Naive thymus-derived CD4-positive, alpha-beta T cell (primary cell): ENCODE measurements at regions not wholly inside any gene's neighbourhood (a gene's known extent, or its start where the extent isn't known, plus 50 kb on each side); places are given as distances from the start of the nearest gene placed in this dataset.

Experiments used
- ATAC-seq: fragments of 150-1000 bp; cut with Tn5 transposase; 2 replicates; pipeline ENCODE4 v1.10.0; 2021; ENCODE audit warnings: mild to moderate bottlenecking, moderate library complexity
- CTCF ChIA-PET: fragments of 350-600 bp; sonication (Branson Sonifier 250); formaldehyde crosslinking; loops from one replicate; lab custom pipeline; 2021; ENCODE audit warnings: antibody characterized with exemption; lab: Charles Lee
- POLR2A ChIA-PET: fragments of 350-600 bp; sonication (Branson Sonifier 250); formaldehyde crosslinking; loops from one replicate; lab custom pipeline; 2021; ENCODE audit warnings: antibody characterized with exemption, inconsistent platforms; lab: Charles Lee
- DNase-seq, 9 donors: peaks; one replicate each; pipeline versions ENCODE4 v3.0.0 to v3.0.0-alpha.2; 2020 to 2022; ENCODE audit warnings: mixed read lengths in 1 of 9
- H3K27ac ChIP-seq: one replicate; pipeline ENCODE4 v1.7.0; 2013; ENCODE audit warnings: mild to moderate bottlenecking, low read depth, low read length, moderate library complexity
- H3K27me3 ChIP-seq, 2 donors: one replicate each; pipeline ENCODE4 v1.7.0; 2013; ENCODE audit warnings: low read length in 2 of 2, mild to moderate bottlenecking in 2 of 2, moderate library complexity in 2 of 2; ENCODE audit not compliant: control insufficient read depth in 2 of 2, insufficient read depth in 2 of 2
- H3K36me3 ChIP-seq, 3 experiments: 1 replicate in 2 of 3; 2 replicates in 1 of 3; pipeline ENCODE4 v1.7.0; 2013; ENCODE audit warnings: low read length in 3 of 3, mild to moderate bottlenecking in 3 of 3, moderate library complexity in 1 of 3; ENCODE audit not compliant: insufficient read depth in 3 of 3, control insufficient read depth in 2 of 3
- H3K4me1 ChIP-seq, 2 donors: one replicate each; pipeline ENCODE4 v1.7.0; 2013; ENCODE audit warnings: low read length in 2 of 2, mild to moderate bottlenecking in 2 of 2, moderate library complexity in 1 of 2; ENCODE audit not compliant: control insufficient read depth in 2 of 2, insufficient read depth in 2 of 2
- H3K4me3 ChIP-seq: 2 replicates; pipeline ENCODE4 v1.7.0; 2013; ENCODE audit warnings: mild to moderate bottlenecking, low read length
- H3K9me3 ChIP-seq, 3 experiments: 1 replicate in 2 of 3; 2 replicates in 1 of 3; pipeline ENCODE4 v1.7.0; 2013; ENCODE audit warnings: low read length in 3 of 3; ENCODE audit not compliant: control insufficient read depth in 2 of 3
- H3K27ac Mint-ChIP-seq, 9 donors: one replicate each; pipeline ENCODE4 v1.8.0; 2020 to 2022; ENCODE audit warnings: mixed read lengths in 9 of 9, mild to moderate bottlenecking in 8 of 9, moderate library complexity in 5 of 9, inconsistent platforms in 2 of 9
- H3K27me3 Mint-ChIP-seq, 5 donors: one replicate each; pipeline ENCODE4 v1.8.0; 2021 to 2022; ENCODE audit warnings: mixed read lengths in 5 of 5, mild to moderate bottlenecking in 1 of 5
- H3K36me3 Mint-ChIP-seq, 5 donors: one replicate each; pipeline ENCODE4 v1.8.0; 2020 to 2022; ENCODE audit warnings: mixed read lengths in 5 of 5, mild to moderate bottlenecking in 3 of 5, inconsistent platforms in 1 of 5
- H3K4me1 Mint-ChIP-seq, 7 donors: one replicate each; pipeline ENCODE4 v1.8.0; 2020 to 2022; ENCODE audit warnings: mixed read lengths in 7 of 7, mild to moderate bottlenecking in 3 of 7, inconsistent platforms in 1 of 7
- H3K4me3 Mint-ChIP-seq, 10 donors: one replicate each; pipeline ENCODE4 v1.8.0; 2020 to 2022; ENCODE audit warnings: mild to moderate bottlenecking in 10 of 10, mixed read lengths in 10 of 10, moderate library complexity in 6 of 10, inconsistent platforms in 2 of 10
- H3K9me3 Mint-ChIP-seq, 11 donors: one replicate each; pipeline ENCODE4 v1.8.0; 2020 to 2022; ENCODE audit warnings: mixed read lengths in 11 of 11, mild to moderate bottlenecking in 4 of 11, inconsistent platforms in 1 of 11, moderate library complexity in 1 of 11
- intact Hi-C, 2 donors: fragments of 100-400 bp; cut with micrococcal nuclease; formaldehyde crosslinking; loops; one replicate each; pipeline ENCODE4 v1.15.1; 2023

DNA sequence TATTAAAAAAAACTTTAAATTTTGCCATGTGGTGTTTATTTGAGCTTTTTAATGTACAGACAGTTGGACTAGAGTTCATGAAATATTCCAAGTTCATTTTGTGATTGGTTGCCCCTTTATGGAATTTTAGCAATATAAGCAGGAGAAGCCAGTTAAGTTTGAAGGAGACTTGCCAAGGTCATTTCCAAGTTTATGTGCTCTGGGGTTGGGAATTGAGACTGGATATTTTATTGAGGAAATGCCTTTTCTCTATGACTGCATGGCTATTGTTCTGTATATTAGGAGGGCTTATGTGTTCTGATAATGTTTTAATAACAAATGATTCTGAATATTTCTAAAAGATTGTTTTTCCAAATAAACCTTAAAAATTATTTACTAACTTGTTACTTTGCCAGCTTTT lies 67.0 kb upstream of the TCF4 start:
- Histone ChIP-seq H3K9me3 (no peaks in the 10 kb centered on the region), H3K27ac (no peak overlapping the region), H3K4me3 (no peak overlapping the region), H3K36me3 (no peaks in the 10 kb centered on the region), H3K27me3 (no peaks in the 10 kb centered on the region), H3K4me1 (no peaks in the 10 kb centered on the region)
- Mint-ChIP-seq H3K27me3 (peaks cover 0 to 6% (median 0%) of the 10 kb centered on the region in 5 donors), H3K9me3 (peaks cover 0 to 21% (median 0%) of the 10 kb centered on the region in 11 donors), H3K4me3 (no peak overlapping the region), H3K36me3 (no peaks in the 10 kb centered on the region), H3K27ac (no peak overlapping the region), H3K4me1 (no peaks in the 10 kb centered on the region)
- intact Hi-C loops = no loop called here
- DNase-seq = no peak
- POLR2A ChIA-PET = no interaction called here
- CTCF ChIA-PET = no interaction called here
- ATAC-seq = no peak

DNA sequence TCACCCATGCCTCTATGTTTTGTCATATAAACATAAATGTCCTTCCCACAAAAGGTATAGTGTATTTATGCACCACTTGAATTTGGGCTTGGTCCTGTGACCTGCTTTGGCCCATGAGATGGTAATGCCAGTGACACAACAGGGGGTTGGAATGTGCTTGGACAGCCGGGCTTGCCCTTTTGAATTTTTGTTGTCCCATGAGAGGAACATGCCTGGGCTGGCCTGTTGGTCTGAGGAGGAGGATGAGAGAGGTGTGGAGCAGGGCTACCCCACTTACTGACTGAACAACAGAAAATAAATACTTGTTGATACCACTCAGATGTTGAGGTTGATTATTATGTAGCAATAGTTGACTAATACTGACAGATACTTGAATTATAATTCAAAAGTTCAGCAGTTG lies 63.2 kb upstream of the TCF4 start:
- Histone ChIP-seq H3K27me3 (no peaks in the 10 kb centered on the region), H3K4me1 (no peaks in the 10 kb centered on the region), H3K4me3 (no peak overlapping the region), H3K9me3 (no peaks in the 10 kb centered on the region), H3K27ac (no peak overlapping the region), H3K36me3 (no peaks in the 10 kb centered on the region)
- Mint-ChIP-seq H3K4me3 (no peak overlapping the region), H3K4me1 (no peaks in the 10 kb centered on the region), H3K9me3 (peaks cover 0 to 18% (median 0%) of the 10 kb centered on the region in 11 donors), H3K36me3 (no peaks in the 10 kb centered on the region), H3K27me3 (peaks cover 0 to 6% (median 0%) of the 10 kb centered on the region in 5 donors), H3K27ac (no peak overlapping the region)
- ATAC-seq (no peak), DNase-seq (no peak)
- intact Hi-C loops = no loop called here
- ChIA-PET CTCF (no interaction called here), POLR2A (no interaction called here)

DNA sequence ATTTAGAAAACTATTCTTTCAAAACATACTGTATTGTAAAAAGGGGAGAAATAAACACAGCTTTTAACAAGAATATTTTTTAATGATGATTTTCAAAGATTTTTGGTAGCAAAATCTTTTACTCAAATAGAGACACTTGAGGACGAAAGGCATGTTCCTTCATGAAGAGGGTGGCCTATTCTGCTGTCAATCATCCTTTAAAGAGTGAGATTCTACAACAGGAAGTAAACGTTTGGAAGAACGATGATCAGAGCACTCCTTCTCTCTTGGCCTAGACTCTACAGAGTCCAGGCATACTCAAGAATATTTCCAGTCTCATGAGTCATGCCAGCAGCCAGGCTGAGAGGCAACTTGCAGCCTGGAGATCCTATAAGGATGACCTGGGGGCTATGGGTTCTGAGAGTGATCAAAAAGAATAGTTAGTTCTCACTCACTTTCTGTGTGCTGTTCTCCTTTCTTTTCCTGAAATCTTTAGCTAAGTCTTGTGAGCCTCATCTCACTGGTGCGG lies 62.4 kb upstream of the TCF4 start:
- Mint-ChIP-seq H3K27ac (no peak overlapping the region), H3K4me1 (no peaks in the 10 kb centered on the region), H3K9me3 (peaks cover 0 to 18% (median 0%) of the 10 kb centered on the region in 11 donors), H3K36me3 (no peaks in the 10 kb centered on the region), H3K4me3 (no peak overlapping the region), H3K27me3 (peaks cover 0 to 6% (median 0%) of the 10 kb centered on the region in 5 donors)
- intact Hi-C loops = no loop called here
- no peak for ATAC-seq
- H3K9me3 ChIP-seq = no peaks in the 10 kb centered on the region
- no peaks in the 10 kb centered on the region for H3K36me3 ChIP-seq
- no peak overlapping the region for H3K27ac ChIP-seq
- DNase-seq = no peak
- H3K27me3 ChIP-seq = no peaks in the 10 kb centered on the region
- ChIA-PET POLR2A (no interaction called here), CTCF (no interaction called here)
- no peak overlapping the region for H3K4me3 ChIP-seq
- no peaks in the 10 kb centered on the region for H3K4me1 ChIP-seq

DNA sequence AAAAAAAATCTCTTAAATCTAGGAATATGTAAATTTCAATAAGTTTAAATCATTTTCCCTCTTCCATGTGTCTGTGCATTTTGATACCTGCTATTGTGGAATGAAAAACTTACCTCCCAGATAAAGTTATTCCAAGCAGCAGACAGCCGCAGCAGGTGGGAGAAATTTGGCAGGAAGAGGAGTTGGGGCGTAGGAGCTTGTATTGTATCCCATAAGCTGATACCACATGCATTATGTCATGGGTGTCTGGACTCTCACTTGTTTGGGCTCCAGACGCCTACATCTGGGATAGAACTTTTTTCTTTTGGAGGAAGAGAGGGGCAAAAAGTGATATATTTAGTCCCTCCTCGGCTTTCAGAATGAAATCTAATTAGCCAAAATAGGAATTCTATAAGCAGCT lies 59.3 kb upstream of the TCF4 start:
- ATAC-seq = no peak
- Mint-ChIP-seq H3K4me1 (no peaks in the 10 kb centered on the region), H3K4me3 (no peak overlapping the region), H3K27ac (no peak overlapping the region), H3K9me3 (peaks cover 0 to 8% (median 0%) of the 10 kb centered on the region in 11 donors), H3K36me3 (no peaks in the 10 kb centered on the region), H3K27me3 (no peaks in the 10 kb centered on the region)
- no peaks in the 10 kb centered on the region for H3K4me1 ChIP-seq
- H3K27ac ChIP-seq = no peak overlapping the region
- ChIA-PET CTCF (no interaction called here), POLR2A (no interaction called here)
- no peaks in the 10 kb centered on the region for H3K9me3 ChIP-seq
- no peaks in the 10 kb centered on the region for H3K27me3 ChIP-seq
- H3K4me3 ChIP-seq = no peak overlapping the region
- DNase-seq = no peak
- no peaks in the 10 kb centered on the region for H3K36me3 ChIP-seq
- intact Hi-C loops = no loop called here

GRCh38 chr18:55642191-55642590 lies 54.2 kb upstream of the TCF4 start:
- Mint-ChIP-seq H3K4me1 (no peaks in the 10 kb centered on the region), H3K4me3 (no peak overlapping the region), H3K9me3 (peaks cover 0 to 16% (median 5%) of the 10 kb centered on the region in 11 donors), H3K27ac (no peak overlapping the region), H3K36me3 (no peaks in the 10 kb centered on the region), H3K27me3 (no peaks in the 10 kb centered on the region)
- H3K4me1 ChIP-seq = no peaks in the 10 kb centered on the region
- H3K9me3 ChIP-seq = no peaks in the 10 kb centered on the region
- no peaks in the 10 kb centered on the region for H3K36me3 ChIP-seq
- H3K4me3 ChIP-seq = no peak overlapping the region
- no peak overlapping the region for H3K27ac ChIP-seq
- intact Hi-C loops = no loop called here
- ATAC-seq (no peak), DNase-seq (no peak)
- CTCF ChIA-PET = interaction anchor here (0.6 kb wide), 1 partner anchor 79 kb away, joined by 3 read pairs; no protein-coding TSS in a partner anchor
- H3K27me3 ChIP-seq = no peaks in the 10 kb centered on the region
- POLR2A ChIA-PET = no interaction called here

- Mint-ChIP-seq H3K4me3 (no peak overlapping the region), H3K4me1 (no peaks in the 10 kb centered on the region), H3K9me3 (peaks cover 0 to 16% (median 5%) of the 10 kb centered on the region in 11 donors), H3K27me3 (no peaks in the 10 kb centered on the region), H3K27ac (no peak overlapping the region), H3K36me3 (no peaks in the 10 kb centered on the region)
- H3K4me3 ChIP-seq = no peak overlapping the region
- intact Hi-C loops = no loop called here
- no peaks in the 10 kb centered on the region for H3K36me3 ChIP-seq
- no peaks in the 10 kb centered on the region for H3K4me1 ChIP-seq
- ChIA-PET POLR2A (no interaction called here), CTCF (no interaction called here)
- no peak for ATAC-seq
- no peak overlapping the region for H3K27ac ChIP-seq
- no peaks in the 10 kb centered on the region for H3K27me3 ChIP-seq
- DNase-seq = no peak
- H3K9me3 ChIP-seq = no peaks in the 10 kb centered on the region
These were observed 53.5 kb upstream of the TCF4 start for GRCh38 chr18:55641486-55641885.
